H9 (cell line): ENCODE measurements at regions not wholly inside any gene's neighbourhood (a gene's known extent, or its start where the extent isn't known, plus 50 kb on each side); places are given as distances from the start of the nearest gene placed in this dataset.

Source experiments
- DNase-seq: peaks from one replicate; pipeline ENCODE4 v3.0.0-alpha.2; 2017
- H2AFZ ChIP-seq: one replicate; pipeline ENCODE4 v1.6.1; 2013; ENCODE audit warnings: mild to moderate bottlenecking, low read length, control low read depth, moderate library complexity
- H2AK5ac ChIP-seq: 2 replicates; pipeline ENCODE4 v1.6.1; 2013; ENCODE audit warnings: low read length, control low read depth, mixed read lengths; ENCODE audit not compliant: insufficient read length
- H2BK120ac ChIP-seq: one replicate; pipeline ENCODE4 v1.6.1; 2013; ENCODE audit warnings: low read depth, mild to moderate bottlenecking, low read length, control low read depth, inconsistent platforms; ENCODE audit not compliant: poor library complexity, severe bottlenecking
- H2BK12ac ChIP-seq: 2 replicates; pipeline ENCODE4 v1.6.1; 2013; ENCODE audit warnings: low read length, control low read depth, mixed read lengths, low read depth; ENCODE audit not compliant: insufficient read length
- H2BK15ac ChIP-seq: 2 replicates; pipeline ENCODE4 v1.6.1; 2013; ENCODE audit warnings: low read depth, low read length, control low read depth
- H2BK20ac ChIP-seq: one replicate; pipeline ENCODE4 v1.6.1; 2013; ENCODE audit warnings: low read depth, mild to moderate bottlenecking, low read length, control low read depth, inconsistent platforms; ENCODE audit not compliant: poor library complexity, severe bottlenecking
- H2BK5ac ChIP-seq: 2 replicates; pipeline ENCODE4 v1.6.1; 2013; ENCODE audit warnings: low read length, control low read depth, mixed read lengths; ENCODE audit not compliant: insufficient read length
- H3K14ac ChIP-seq: 2 replicates; pipeline ENCODE4 v1.6.1; 2013; ENCODE audit warnings: low read length, control low read depth; ENCODE audit not compliant: insufficient read depth
- H3K18ac ChIP-seq: 2 replicates; pipeline ENCODE4 v1.6.1; 2013; ENCODE audit warnings: low read depth, mild to moderate bottlenecking, mixed read lengths, low read length, control low read depth; ENCODE audit not compliant: insufficient read length
- H3K23ac ChIP-seq: 2 replicates; pipeline ENCODE4 v1.6.1; 2013; ENCODE audit warnings: low read length, control low read depth, mixed read lengths, low read depth; ENCODE audit not compliant: insufficient read length
- H3K23me2 ChIP-seq: 2 replicates; pipeline ENCODE4 v1.6.1; 2013; ENCODE audit warnings: low read depth, mild to moderate bottlenecking, mixed read lengths, low read length, control low read depth; ENCODE audit not compliant: insufficient read length, poor library complexity, severe bottlenecking
- H3K27ac ChIP-seq: 2 replicates; pipeline ENCODE4 v1.5.1; 2013; ENCODE audit warnings: low read length, control low read depth, mixed read lengths, low read depth; ENCODE audit not compliant: insufficient read length
- H3K27me3 ChIP-seq: 2 replicates; pipeline ENCODE4 v1.6.1; 2013; ENCODE audit warnings: low read length, control low read depth, inconsistent platforms; ENCODE audit not compliant: insufficient read depth
- H3K4ac ChIP-seq: 2 replicates; pipeline ENCODE4 v1.6.1; 2013; ENCODE audit warnings: low read depth, mild to moderate bottlenecking, control low read depth, inconsistent platforms, low read length, moderate library complexity
- H3K4me1 ChIP-seq: 2 replicates; pipeline ENCODE4 v1.6.1; 2013; ENCODE audit warnings: low read length, control low read depth, inconsistent platforms; ENCODE audit not compliant: insufficient read depth
- H3K4me2 ChIP-seq: 2 replicates; pipeline ENCODE4 v1.6.1; 2013; ENCODE audit warnings: low read length, control low read depth, mixed read lengths; ENCODE audit not compliant: insufficient read length, insufficient read depth
- H3K56ac ChIP-seq: 2 replicates; pipeline ENCODE4 v1.6.1; 2013; ENCODE audit warnings: low read depth, mild to moderate bottlenecking, mixed read lengths, low read length, control low read depth; ENCODE audit not compliant: insufficient read length
- H3K79me1 ChIP-seq: 2 replicates; pipeline ENCODE4 v1.6.1; 2013; ENCODE audit warnings: low read depth, mild to moderate bottlenecking, moderate library complexity, low read length, control low read depth, inconsistent platforms; ENCODE audit not compliant: insufficient read depth, poor library complexity, severe bottlenecking
- H3K79me2 ChIP-seq: 2 replicates; pipeline ENCODE4 v1.6.1; 2013; ENCODE audit warnings: low read length, control low read depth, inconsistent platforms; ENCODE audit not compliant: insufficient read depth
- H3K9ac ChIP-seq: 2 replicates; pipeline ENCODE4 v1.6.1; 2013; ENCODE audit warnings: low read length, control low read depth, mixed read lengths; ENCODE audit not compliant: insufficient read length; ENCODE audit errors: extremely low read depth
- H3K9me3 ChIP-seq: one replicate; pipeline ENCODE4 v1.6.1; 2013; ENCODE audit warnings: low read depth, low read length, inconsistent platforms; ENCODE audit not compliant: control insufficient read depth
- H3T11ph ChIP-seq: one replicate; pipeline ENCODE4 v1.6.1; 2013; ENCODE audit warnings: mild to moderate bottlenecking, low read length, control low read depth, inconsistent platforms
- H4K20me1 ChIP-seq: one replicate; pipeline ENCODE4 v1.6.1; 2013; ENCODE audit not compliant: control insufficient read depth, insufficient read length, insufficient read depth
- H4K5ac ChIP-seq: 2 replicates; pipeline ENCODE4 v1.6.1; 2013; ENCODE audit warnings: low read depth, mild to moderate bottlenecking, mixed read lengths, low read length, control low read depth; ENCODE audit not compliant: insufficient read length
- H4K8ac ChIP-seq: replicated peaks from 2 replicates; pipeline ENCODE4 v1.6.1; 2013; ENCODE audit warnings: low read length, control low read depth, mixed read lengths, low read depth; ENCODE audit not compliant: insufficient read length
- H4K91ac ChIP-seq: 2 replicates; pipeline ENCODE4 v1.6.1; 2013; ENCODE audit warnings: low read depth, mild to moderate bottlenecking, moderate library complexity, mixed read lengths, low read length, control low read depth; ENCODE audit not compliant: insufficient read length
- H3K27ac Mint-ChIP-seq, 3 experiments: 2 replicates in 2 of 3; 3 replicates in 1 of 3; pipeline ENCODE4 v1.8.0; 2020 to 2021; ENCODE audit warnings: mixed read lengths in 3 of 3, mild to moderate bottlenecking in 1 of 3, moderate library complexity in 1 of 3
- H3K27me3 Mint-ChIP-seq: 2 replicates; pipeline ENCODE4 v1.8.0; 2021; ENCODE audit warnings: low read depth, mild to moderate bottlenecking, moderate library complexity, mixed read lengths
- H3K36me3 Mint-ChIP-seq, 3 experiments: 2 replicates in 2 of 3; 3 replicates in 1 of 3; pipeline ENCODE4 v1.8.0; 2020 to 2021; ENCODE audit warnings: low read depth in 3 of 3, mixed read lengths in 3 of 3; ENCODE audit not compliant: insufficient read depth in 1 of 3
- H3K4me1 Mint-ChIP-seq, 2 experiments: 2 replicates each; pipeline ENCODE4 v1.8.0; 2020; ENCODE audit warnings: mixed read lengths in 2 of 2
- H3K4me3 Mint-ChIP-seq, 2 experiments: 2 replicates in 1 of 2; 3 replicates in 1 of 2; pipeline ENCODE4 v1.8.0; 2020 to 2021; ENCODE audit warnings: mild to moderate bottlenecking in 2 of 2, mixed read lengths in 2 of 2, moderate library complexity in 1 of 2
- H3K9me3 Mint-ChIP-seq, 2 experiments: 2 replicates in 1 of 2; 3 replicates in 1 of 2; pipeline ENCODE4 v1.8.0; 2020; ENCODE audit warnings: mild to moderate bottlenecking in 2 of 2, mixed read lengths in 2 of 2, moderate library complexity in 1 of 2
- WGBS: extraction: QIAGEN DNeasy Blood & Tissue Kit; methylation state at CpG from one replicate; pipeline ENCODE4 v1.1.7; 2013; ENCODE audit warnings: missing lambda C conversion rate, low lambda C conversion rate, mixed read lengths; ENCODE audit not compliant: insufficient read length; ENCODE audit errors: extremely low coverage; 5-methylcytosine and 5-hydroxymethylcytosine counted together
- TF ChIP-seq, protein P1 (sequence below): fragments of 200-600 bp; sonication (generic); conservative IDR thresholded peaks from 3 replicates; pipeline ENCODE4 v1.8.0; 2021; ENCODE audit warnings: antibody characterized with exemption, mild to moderate bottlenecking

DNA sequence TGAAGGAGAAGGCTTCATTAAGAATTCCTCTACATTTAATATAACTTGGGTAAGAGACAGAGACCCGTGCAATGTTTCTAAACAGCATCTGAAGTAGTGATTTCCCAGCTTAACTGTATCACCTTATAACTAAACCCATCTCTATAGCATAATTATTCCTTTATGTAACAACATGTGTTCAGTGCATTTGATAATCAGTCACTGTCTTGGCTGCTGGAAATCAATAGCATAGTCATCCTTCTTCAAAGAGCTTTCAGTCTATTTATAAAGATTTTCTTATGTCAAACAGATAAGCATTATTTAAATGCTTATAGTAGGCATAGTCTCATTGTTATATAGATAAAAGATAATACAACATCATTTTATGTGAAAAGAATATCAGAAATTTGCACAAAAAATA is 80.1 kb upstream of the TYRP1 start:
- no peaks in the 10 kb centered on the region for H3K79me1 ChIP-seq
- H4K8ac ChIP-seq: no peak overlapping the region
- no peak overlapping the region for H3K23ac ChIP-seq
- no peak overlapping the region for H3K18ac ChIP-seq
- no peak for DNase-seq
- no peak overlapping the region for H3K4me2 ChIP-seq
- no peaks in the 10 kb centered on the region for H4K20me1 ChIP-seq
- Mint-ChIP-seq H3K27me3 (no peaks in the 10 kb centered on the region), H3K27ac (no peak overlapping the region; a peak in 1 of 7 replicates), H3K36me3 (no peaks in the 10 kb centered on the region), H3K4me3 (no peak overlapping the region), H3K9me3 (no peaks in the 10 kb centered on the region), H3K4me1 (no peaks in the 10 kb centered on the region)
- no peak overlapping the region for H4K5ac ChIP-seq
- H3K14ac ChIP-seq: no peak overlapping the region
- no peaks in the 10 kb centered on the region for H3K23me2 ChIP-seq
- H2BK20ac ChIP-seq: no peak overlapping the region
- H2BK5ac ChIP-seq: no peak overlapping the region
- no peak overlapping the region for H2AK5ac ChIP-seq
- H3K56ac ChIP-seq: no peak overlapping the region
- no peak overlapping the region for H3K9ac ChIP-seq
- H3T11ph ChIP-seq: no peak overlapping the region
- no peaks in the 10 kb centered on the region for H3K79me2 ChIP-seq
- no peaks in the 10 kb centered on the region for H3K9me3 ChIP-seq
- H2AFZ ChIP-seq: no peak overlapping the region
- no peaks in the 10 kb centered on the region for H3K27me3 ChIP-seq
- WGBS: no CpG with 5 or more reads among the region's 1 CpG
- no peaks in the 10 kb centered on the region for H3K4me1 ChIP-seq
- H4K91ac ChIP-seq: no peak overlapping the region
- TF ChIP-seq, protein P1, sequence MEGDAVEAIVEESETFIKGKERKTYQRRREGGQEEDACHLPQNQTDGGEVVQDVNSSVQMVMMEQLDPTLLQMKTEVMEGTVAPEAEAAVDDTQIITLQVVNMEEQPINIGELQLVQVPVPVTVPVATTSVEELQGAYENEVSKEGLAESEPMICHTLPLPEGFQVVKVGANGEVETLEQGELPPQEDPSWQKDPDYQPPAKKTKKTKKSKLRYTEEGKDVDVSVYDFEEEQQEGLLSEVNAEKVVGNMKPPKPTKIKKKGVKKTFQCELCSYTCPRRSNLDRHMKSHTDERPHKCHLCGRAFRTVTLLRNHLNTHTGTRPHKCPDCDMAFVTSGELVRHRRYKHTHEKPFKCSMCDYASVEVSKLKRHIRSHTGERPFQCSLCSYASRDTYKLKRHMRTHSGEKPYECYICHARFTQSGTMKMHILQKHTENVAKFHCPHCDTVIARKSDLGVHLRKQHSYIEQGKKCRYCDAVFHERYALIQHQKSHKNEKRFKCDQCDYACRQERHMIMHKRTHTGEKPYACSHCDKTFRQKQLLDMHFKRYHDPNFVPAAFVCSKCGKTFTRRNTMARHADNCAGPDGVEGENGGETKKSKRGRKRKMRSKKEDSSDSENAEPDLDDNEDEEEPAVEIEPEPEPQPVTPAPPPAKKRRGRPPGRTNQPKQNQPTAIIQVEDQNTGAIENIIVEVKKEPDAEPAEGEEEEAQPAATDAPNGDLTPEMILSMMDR: no peak
- no peak overlapping the region for H2BK12ac ChIP-seq
- no peak overlapping the region for H2BK120ac ChIP-seq
- H3K27ac ChIP-seq: no peak overlapping the region
- H3K4ac ChIP-seq: no peak overlapping the region
- H2BK15ac ChIP-seq: no peak overlapping the region
